HFFc6 (cell line): ENCODE measurements at regions not wholly inside any gene's neighbourhood (a gene's known extent, or its start where the extent isn't known, plus 50 kb on each side); places are given as distances from the start of the nearest gene placed in this dataset.

Experiments
- DNase-seq: peaks from one replicate; pipeline ENCODE4 v3.0.0-alpha.2; 2018
- H3K27ac Mint-ChIP-seq: 2 replicates; pipeline ENCODE4 v1.8.0; 2020; ENCODE audit warnings: mild to moderate bottlenecking, mixed read lengths
- H3K27me3 Mint-ChIP-seq: 2 replicates; pipeline ENCODE4 v1.8.0; 2021; ENCODE audit warnings: mild to moderate bottlenecking, moderate library complexity, mixed read lengths; ENCODE audit not compliant: insufficient read depth
- H3K36me3 Mint-ChIP-seq: 2 replicates; pipeline ENCODE4 v1.8.0; 2021; ENCODE audit warnings: low read depth, mixed read lengths
- H3K4me1 Mint-ChIP-seq: 2 replicates; pipeline ENCODE4 v1.8.0; 2020; ENCODE audit warnings: low read depth, mixed read lengths
- H3K4me3 Mint-ChIP-seq: 2 replicates; pipeline ENCODE4 v1.8.0; 2020; ENCODE audit warnings: mild to moderate bottlenecking, moderate library complexity, mixed read lengths
- H3K9me3 Mint-ChIP-seq: 2 replicates; pipeline ENCODE4 v1.8.0; 2020; ENCODE audit warnings: mild to moderate bottlenecking, mixed read lengths
- CTCF ChIP-seq: fragments of 200-600 bp; sonication (generic); IDR thresholded peaks from 2 replicates; pipeline ENCODE4 v1.5.0; 2021; ENCODE audit warnings: antibody characterized with exemption, mild to moderate bottlenecking

DNA sequence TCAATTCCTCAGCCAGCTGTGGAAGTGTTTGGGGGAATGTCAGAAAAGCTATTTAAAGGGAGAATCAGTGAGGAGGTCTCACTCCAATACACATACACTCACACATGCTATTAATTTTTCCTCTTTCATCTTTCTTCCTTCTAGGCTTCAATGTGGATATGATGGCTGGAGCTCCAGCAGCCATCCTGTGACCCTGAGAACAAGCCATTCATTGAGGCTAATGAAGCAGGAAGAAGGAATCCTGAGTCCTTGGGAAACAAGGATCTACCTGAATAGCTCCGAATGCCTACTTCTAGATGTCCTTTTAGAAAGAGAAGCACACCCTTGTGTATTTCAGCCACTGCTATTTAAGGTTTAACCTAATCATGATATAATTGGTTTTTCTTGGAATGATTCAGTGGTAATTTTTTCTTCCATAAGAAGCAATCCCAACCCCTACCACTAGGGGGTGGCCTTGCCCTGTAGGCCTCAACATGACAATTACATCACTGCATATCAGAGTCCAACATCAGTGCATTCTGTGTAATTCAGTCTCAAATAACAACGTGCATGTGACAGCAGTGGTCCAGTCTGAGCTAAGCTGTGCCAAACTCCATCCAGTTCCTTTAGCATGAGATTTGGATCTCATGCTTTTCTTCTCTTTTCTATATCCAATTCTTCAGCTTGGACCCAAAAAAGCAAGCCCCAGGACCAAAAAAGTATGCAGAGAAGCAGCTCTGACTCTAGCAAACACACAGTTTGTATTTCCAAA is 85.3 kb upstream of the ANKRD1 start:
- H3K27ac Mint-ChIP-seq: no peak overlapping the region
- H3K4me3 Mint-ChIP-seq: no peak overlapping the region
- peaks cover 5% of the 10 kb centered on the region; the same call in 1 of the 2 replicates for H3K27me3 Mint-ChIP-seq
- no peaks in the 10 kb centered on the region for H3K9me3 Mint-ChIP-seq
- no peaks in the 10 kb centered on the region for H3K36me3 Mint-ChIP-seq
- peak; percentile 99 for TF ChIP-seq CTCF
- peak; percentile 75 for DNase-seq
- H3K4me1 Mint-ChIP-seq: peaks cover 32% of the 10 kb centered on the region

DNA sequence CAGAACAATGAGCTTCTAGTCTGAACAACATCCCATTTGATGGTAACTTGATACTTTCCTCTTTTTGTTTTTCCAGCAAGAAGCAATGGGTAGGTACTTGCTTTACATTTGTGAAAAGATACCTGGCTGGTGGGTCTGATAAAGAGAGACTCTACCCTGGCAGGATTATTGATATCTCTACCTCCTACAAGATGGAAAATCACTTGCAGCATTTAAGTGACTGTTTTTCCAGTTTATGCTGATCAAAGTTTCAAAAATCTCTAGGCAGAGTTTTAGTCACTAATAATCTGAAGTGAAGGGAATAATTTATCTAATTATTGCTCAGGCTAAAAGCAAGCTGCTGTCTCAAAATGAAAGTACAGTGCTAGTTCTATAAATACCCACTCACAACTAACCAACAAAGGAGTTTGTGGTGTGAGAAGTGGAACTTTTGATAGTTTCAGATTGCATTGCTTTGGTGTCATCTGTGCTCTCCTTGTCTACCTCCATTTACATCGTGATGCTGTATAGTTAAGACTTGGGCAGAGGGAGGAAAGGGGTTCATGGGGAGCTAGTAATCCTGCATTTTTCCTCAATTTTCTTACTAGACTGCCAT is 86.0 kb upstream of the ANKRD1 start:
- no peak for TF ChIP-seq CTCF
- no peak overlapping the region for H3K27ac Mint-ChIP-seq
- H3K9me3 Mint-ChIP-seq: no peaks in the 10 kb centered on the region

DNA sequence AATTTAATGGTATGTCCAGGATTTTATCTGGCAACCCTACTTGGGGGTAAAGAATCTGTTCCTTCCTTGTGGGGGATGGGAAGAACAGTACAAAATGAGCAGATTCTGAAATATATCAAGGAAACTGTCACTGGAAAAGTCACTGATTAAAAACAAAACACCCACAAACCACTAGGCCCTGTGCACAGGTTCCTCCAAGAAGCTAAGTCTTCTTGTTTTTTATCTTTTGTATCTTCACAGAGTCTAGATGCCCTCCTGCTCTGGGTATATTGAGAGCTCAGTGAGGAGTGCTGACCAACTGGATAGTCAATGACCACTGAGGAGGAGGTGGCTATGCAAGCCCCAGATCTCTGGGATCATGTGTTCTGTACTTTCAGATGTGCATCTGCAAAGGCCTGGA is 86.8 kb upstream of the ANKRD1 start:
- Mint-ChIP-seq H3K9me3 (no peaks in the 10 kb centered on the region), H3K27me3 (peaks cover 1% of the 10 kb centered on the region; the same call in 1 of the 2 replicates), H3K36me3 (no peaks in the 10 kb centered on the region), H3K27ac (no peak overlapping the region), H3K4me1 (peaks cover 47% of the 10 kb centered on the region), H3K4me3 (no peak overlapping the region)
- no peak for DNase-seq
- no peak for TF ChIP-seq CTCF

More for the DNA sequence above, 86.0 kb upstream of the ANKRD1 start:
- Mint-ChIP-seq H3K4me3 (no peak overlapping the region), H3K36me3 (no peaks in the 10 kb centered on the region), H3K27me3 (peaks cover 5% of the 10 kb centered on the region; the same call in 1 of the 2 replicates), H3K4me1 (peaks cover 38% of the 10 kb centered on the region)
- no peak for DNase-seq

GRCh38 chr10:91009121-91009520 is 88.2 kb upstream of the ANKRD1 start:
- Mint-ChIP-seq H3K36me3 (no peaks in the 10 kb centered on the region), H3K4me1 (peaks cover 47% of the 10 kb centered on the region), H3K9me3 (no peaks in the 10 kb centered on the region), H3K4me3 (no peak overlapping the region), H3K27me3 (no peaks in the 10 kb centered on the region; the same call in 1 of the 2 replicates), H3K27ac (no peak overlapping the region)
- TF ChIP-seq CTCF: no peak
- DNase-seq: no peak

- no peak for TF ChIP-seq CTCF
- no peak overlapping the region for H3K27ac Mint-ChIP-seq
- H3K4me1 Mint-ChIP-seq: peaks cover 37% of the 10 kb centered on the region
- no peak overlapping the region for H3K4me3 Mint-ChIP-seq
- H3K9me3 Mint-ChIP-seq: no peaks in the 10 kb centered on the region
- peak; percentile 26 for DNase-seq
- H3K27me3 Mint-ChIP-seq: no peaks in the 10 kb centered on the region; the same call in 1 of the 2 replicates
- H3K36me3 Mint-ChIP-seq: no peaks in the 10 kb centered on the region
These were observed 90.1 kb upstream of the ANKRD1 start for GRCh38 chr10:91010952-91011351.
